ENCODE measurements at regions not wholly inside any gene's neighbourhood (a gene's known extent, or its start where the extent isn't known, plus 50 kb on each side); places are given as distances from the start of the nearest gene placed in this dataset.

GRCh38 chr13:84131249-84131648 is 249.0 kb upstream of the SLITRK1 start:
- Histone ChIP-seq H3K9me3 (no peaks in the 10 kb centered on the region), H3K36me3 (no peaks in the 10 kb centered on the region), H3K4me1 (peaks cover 0 to 6% (median 0%) of the 10 kb centered on the region in 6 donors), H3K4me3 (no peak overlapping the region), H3K27ac (no peak overlapping the region), H3K27me3 (replicated peaks in 1 of 7) (no peaks in the 10 kb centered on the region)
- TF ChIP-seq CTCF (IDR thresholded peaks at IDR 0.05 in 8 of 11, conservative IDR thresholded peaks at IDR 0.05 in 3 of 11) (no peak), POLR2AphosphoS5 (IDR thresholded peaks at IDR 0.05) (no peak), POLR2A (IDR thresholded peaks at IDR 0.05) (no peak)
- intact Hi-C loops (cut with DNase I; ENCODE audit: low total_unique reads) = no loop called here
- WGBS, 5 donors = 89 to 93% (median 89%) methylated on average over 7 of the region's 7 CpGs
- DNase-seq = no peak

DNA sequence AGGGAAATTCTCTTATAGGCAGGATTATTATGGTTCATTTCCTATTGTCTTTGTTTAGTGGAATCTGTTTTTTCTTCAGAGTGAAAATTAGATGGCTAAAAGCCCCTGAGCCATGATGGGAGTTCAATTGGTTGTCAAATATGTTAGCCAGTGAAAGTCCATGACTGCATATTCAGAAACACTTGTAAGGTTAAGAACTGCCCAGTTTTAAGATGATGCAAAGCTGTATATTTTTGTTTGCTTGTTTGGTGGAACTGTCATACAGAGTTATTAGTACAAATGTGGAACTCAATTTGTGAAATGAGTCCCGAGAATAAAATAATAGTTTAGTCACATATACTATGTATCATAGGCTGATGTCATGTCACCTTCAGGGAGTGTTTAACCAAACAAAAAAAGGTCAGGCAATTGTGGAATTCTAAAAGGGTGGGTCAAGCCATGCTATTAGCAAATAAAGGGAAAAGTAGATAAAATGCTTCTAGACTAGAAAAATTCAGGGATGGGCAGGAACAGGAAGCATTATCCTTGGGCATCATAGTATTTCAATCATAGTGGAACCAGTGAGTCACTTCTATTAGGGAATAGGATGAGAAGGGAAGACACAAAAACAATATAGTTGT is 248.3 kb upstream of the SLITRK1 start:
- 71 to 90% (median 82%) methylated on average over 1 of the region's 1 CpG for WGBS, 5 donors
- no peak for TF ChIP-seq POLR2A (IDR thresholded peaks at IDR 0.05)
- no peak for TF ChIP-seq CTCF (IDR thresholded peaks at IDR 0.05 in 8 of 11, conservative IDR thresholded peaks at IDR 0.05 in 3 of 11)
- TF ChIP-seq POLR2AphosphoS5 (IDR thresholded peaks at IDR 0.05) = no peak
- no peaks in the 10 kb centered on the region for H3K4me1 ChIP-seq
- H3K36me3 ChIP-seq = no peaks in the 10 kb centered on the region
- no peaks in the 10 kb centered on the region for H3K27me3 ChIP-seq (replicated peaks in 1 of 7)
- no peaks in the 10 kb centered on the region for H3K9me3 ChIP-seq
- DNase-seq = no peak
- no peak overlapping the region for H3K4me3 ChIP-seq
- intact Hi-C loops (cut with DNase I; ENCODE audit: low total_unique reads) = no loop called here
- H3K27ac ChIP-seq = no peak overlapping the region

DNA sequence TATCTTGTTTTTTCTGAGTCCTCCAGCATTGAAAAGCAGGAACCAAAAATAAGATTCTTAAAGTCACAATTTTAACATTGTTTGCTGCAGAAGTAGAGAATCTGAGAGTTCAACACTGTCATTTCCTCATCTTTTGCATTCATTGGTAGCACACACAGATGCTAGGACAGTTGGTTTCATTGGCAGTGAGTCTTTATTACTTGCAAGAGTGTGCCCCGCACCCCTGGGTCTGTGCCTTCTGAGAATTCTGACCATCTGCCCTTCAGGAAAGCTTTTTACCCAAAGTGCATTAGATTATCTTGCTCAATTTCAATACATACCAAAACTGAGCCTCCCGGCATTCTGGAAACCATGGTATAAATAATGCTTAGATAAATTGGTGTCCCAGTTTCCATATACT is 247.7 kb upstream of the SLITRK1 start:
- TF ChIP-seq POLR2A (IDR thresholded peaks at IDR 0.05) (no peak), CTCF (IDR thresholded peaks at IDR 0.05 in 8 of 11, conservative IDR thresholded peaks at IDR 0.05 in 3 of 11) (no peak), POLR2AphosphoS5 (IDR thresholded peaks at IDR 0.05) (no peak)
- no peak overlapping the region for H3K27ac ChIP-seq
- no peaks in the 10 kb centered on the region for H3K4me1 ChIP-seq
- no peak for DNase-seq
- WGBS, 5 donors = 85 to 91% (median 89%) methylated on average over 2 of the region's 2 CpGs
- H3K9me3 ChIP-seq = no peaks in the 10 kb centered on the region
- no peak overlapping the region for H3K4me3 ChIP-seq
- intact Hi-C loops (cut with DNase I; ENCODE audit: low total_unique reads) = no loop called here
- H3K36me3 ChIP-seq = no peaks in the 10 kb centered on the region
- H3K27me3 ChIP-seq (replicated peaks in 1 of 7) = no peaks in the 10 kb centered on the region

DNA sequence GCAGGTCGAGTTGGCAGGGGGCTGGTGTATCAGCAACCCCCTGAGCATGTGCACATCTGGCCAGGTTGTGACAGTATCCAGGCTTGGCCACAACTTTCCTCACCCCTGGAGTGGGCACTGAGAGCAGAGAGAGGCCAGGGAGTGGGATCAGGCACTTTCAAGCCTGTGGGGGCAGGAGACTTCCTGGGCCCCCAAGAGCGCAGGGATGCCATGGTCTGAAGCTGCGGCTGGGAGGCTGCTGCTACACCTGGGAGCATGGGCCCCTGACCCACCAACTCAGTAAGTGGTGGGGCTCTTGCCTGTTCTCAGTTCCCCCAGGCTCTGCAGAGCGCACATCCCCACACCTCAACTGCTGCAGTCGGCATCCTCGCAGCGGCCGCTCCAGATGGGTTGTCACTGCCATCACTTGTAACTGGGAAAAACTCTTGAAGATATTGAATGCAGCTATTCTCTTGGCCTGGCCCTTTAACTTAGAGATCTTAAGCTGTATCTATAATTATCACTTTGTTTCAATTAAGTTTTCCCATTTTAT is 245.4 kb upstream of the SLITRK1 start:
- no peaks in the 10 kb centered on the region for H3K4me1 ChIP-seq
- H3K27me3 ChIP-seq (replicated peaks in 1 of 7) = no peaks in the 10 kb centered on the region
- WGBS, 5 donors = 92 to 96% (median 93%) methylated on average over 6 to 8 of the region's 8 CpGs
- no peak overlapping the region for H3K27ac ChIP-seq
- no peak for DNase-seq
- TF ChIP-seq POLR2AphosphoS5 (IDR thresholded peaks at IDR 0.05) (no peak), POLR2A (IDR thresholded peaks at IDR 0.05) (no peak), CTCF (IDR thresholded peaks at IDR 0.05 in 8 of 11, conservative IDR thresholded peaks at IDR 0.05 in 3 of 11) (no peak)
- H3K4me3 ChIP-seq = no peak overlapping the region
- H3K9me3 ChIP-seq = no peaks in the 10 kb centered on the region
- H3K36me3 ChIP-seq = no peaks in the 10 kb centered on the region
- intact Hi-C loops (cut with DNase I; ENCODE audit: low total_unique reads) = no loop called here
